Prostate gland (tissue), 2 donors: ENCODE measurements at regions not wholly inside any gene's neighbourhood (a gene's known extent, or its start where the extent isn't known, plus 50 kb on each side); places are given as distances from the start of the nearest gene placed in this dataset.

ENCODE experiments used
- DNase-seq: peaks from one replicate; pipeline ENCODE4 v3.0.0-alpha.2; 2019; ENCODE audit warnings: low spot score
- H3K27ac ChIP-seq, 2 donors: fragments of 200-600 bp; sonication (generic); 2 replicates each; pipeline ENCODE4 v1.5.1; 2017 to 2019
- H3K27me3 ChIP-seq: fragments of 200-600 bp; sonication (generic); replicated peaks from 2 replicates; pipeline ENCODE4 v1.5.1; 2019; ENCODE audit not compliant: insufficient read depth
- H3K36me3 ChIP-seq, 2 donors: fragments of 200-600 bp; sonication (generic); 1 replicate in 1 of 2; 2 replicates in 1 of 2; pipeline versions ENCODE4 v1.5.1 to v1.8.1; 2017 to 2019
- H3K4me1 ChIP-seq: fragments of 200-600 bp; sonication (generic); replicated peaks from 2 replicates; pipeline ENCODE4 v1.5.1; 2019
- H3K4me3 ChIP-seq, 2 donors: fragments of 200-600 bp; sonication (generic); 2 replicates each; pipeline ENCODE4 v1.5.1; 2017 to 2019
- H3K9me3 ChIP-seq: fragments of 200-600 bp; sonication (generic); 2 replicates; pipeline ENCODE4 v1.5.1; 2017
- CTCF ChIP-seq, 4 experiments: fragments of 200-600 bp in 2 of 4; fragments of 450-650 bp in 2 of 4; sonication (generic) in 2 of 4; IDR thresholded peaks; 1 replicate in 3 of 4; 2 replicates in 1 of 4; pipeline ENCODE4 v1.5.1; 2016 to 2019; ENCODE audit warnings: antibody characterized with exemption in 4 of 4, mild to moderate bottlenecking in 2 of 4, moderate library complexity in 2 of 4
- POLR2A ChIP-seq: fragments of 450-650 bp; IDR thresholded peaks from one replicate; pipeline ENCODE4 v1.6.1; 2016; ENCODE audit warnings: antibody characterized with exemption, mild to moderate bottlenecking
- POLR2AphosphoS5 ChIP-seq: sonication (generic); formaldehyde crosslinking; IDR thresholded peaks from one replicate; pipeline ENCODE4 v1.6.1; 2017; ENCODE audit warnings: antibody characterized with exemption
- WGBS: methylation state at CpG from one replicate; pipeline ENCODE4 v1.1.5; 2018; 5-methylcytosine and 5-hydroxymethylcytosine counted together
- intact Hi-C: fragments of 100-400 bp; cut with DNase I; formaldehyde crosslinking; loops from one replicate; pipeline ENCODE4 v1.14.2; 2022

- H3K27ac ChIP-seq, result no peak overlapping the region
- no peaks in the 10 kb centered on the region for H3K36me3 ChIP-seq
- DNase-seq, result no peak
- no peak overlapping the region for H3K4me3 ChIP-seq
- H3K4me1 ChIP-seq, result no peaks in the 10 kb centered on the region
- WGBS, result 72% methylated on average over 3 of the region's 3 CpGs
- TF ChIP-seq POLR2AphosphoS5, result no peak
- TF ChIP-seq POLR2A, result no peak
- no peak for TF ChIP-seq CTCF (IDR thresholded peaks at IDR 0.05)
- no peaks in the 10 kb centered on the region for H3K9me3 ChIP-seq
- H3K27me3 ChIP-seq, result no peaks in the 10 kb centered on the region
- intact Hi-C loops, result no loop called here
These were observed 167.5 kb upstream of the TOPAZ1 start for GRCh38 chr3:44074181-44074580.

- no peak for TF ChIP-seq POLR2A
- TF ChIP-seq CTCF (IDR thresholded peaks at IDR 0.05), result no peak
- no peak for TF ChIP-seq POLR2AphosphoS5
- no peak overlapping the region for H3K27ac ChIP-seq
- no peaks in the 10 kb centered on the region for H3K36me3 ChIP-seq
- no peak for DNase-seq
- no peaks in the 10 kb centered on the region for H3K4me1 ChIP-seq
- intact Hi-C loops, result no loop called here
- no peak overlapping the region for H3K4me3 ChIP-seq
- 69% methylated on average over 7 of the region's 7 CpGs for WGBS
- no peaks in the 10 kb centered on the region for H3K9me3 ChIP-seq
- H3K27me3 ChIP-seq, result no peaks in the 10 kb centered on the region
These were observed 165.4 kb upstream of the TOPAZ1 start for GRCh38 chr3:44076221-44076829.

- Histone ChIP-seq H3K9me3 (no peaks in the 10 kb centered on the region), H3K27me3 (no peaks in the 10 kb centered on the region), H3K27ac (no peak overlapping the region), H3K4me3 (no peak overlapping the region), H3K4me1 (no peaks in the 10 kb centered on the region), H3K36me3 (no peaks in the 10 kb centered on the region)
- TF ChIP-seq CTCF (IDR thresholded peaks at IDR 0.05) (no peak), POLR2A (no peak), POLR2AphosphoS5 (no peak)
- no peak for DNase-seq
- intact Hi-C loops, result no loop called here
- WGBS, result 48% methylated on average over 5 of the region's 5 CpGs
These were observed 164.4 kb upstream of the TOPAZ1 start for GRCh38 chr3:44077267-44077666.

GRCh38 chr3:44078863-44079262 lies 162.8 kb upstream of the TOPAZ1 start:
- H3K36me3 ChIP-seq, result no peaks in the 10 kb centered on the region
- no peaks in the 10 kb centered on the region for H3K9me3 ChIP-seq
- no peak overlapping the region for H3K4me3 ChIP-seq
- no peak for DNase-seq
- no peak overlapping the region for H3K27ac ChIP-seq
- H3K4me1 ChIP-seq, result no peaks in the 10 kb centered on the region
- intact Hi-C loops, result no loop called here
- no peaks in the 10 kb centered on the region for H3K27me3 ChIP-seq
- no peak for TF ChIP-seq POLR2AphosphoS5
- no peak for TF ChIP-seq POLR2A
- no peak for TF ChIP-seq CTCF (IDR thresholded peaks at IDR 0.05)
- WGBS, result 93% methylated on average over 7 of the region's 7 CpGs

GRCh38 chr3:44079916-44080315 lies 161.8 kb upstream of the TOPAZ1 start:
- Histone ChIP-seq H3K27ac (no peak overlapping the region), H3K27me3 (no peaks in the 10 kb centered on the region), H3K9me3 (no peaks in the 10 kb centered on the region), H3K4me1 (no peaks in the 10 kb centered on the region), H3K4me3 (no peak overlapping the region), H3K36me3 (no peaks in the 10 kb centered on the region)
- DNase-seq, result no peak
- intact Hi-C loops, result no loop called here
- no peak for TF ChIP-seq CTCF (IDR thresholded peaks at IDR 0.05)
- TF ChIP-seq POLR2AphosphoS5, result no peak
- TF ChIP-seq POLR2A, result no peak
- 88% methylated on average over 1 of the region's 1 CpG for WGBS
